Right lobe of liver (tissue), 6 donors: ENCODE measurements at regions not wholly inside any gene's neighbourhood (a gene's known extent, or its start where the extent isn't known, plus 50 kb on each side); places are given as distances from the start of the nearest gene placed in this dataset.

ENCODE experiments used
- ATAC-seq, 4 donors: fragments of 200-7000 bp; cut with Tn5 transposase; one replicate each; pipeline ENCODE4 v1.9.1; 2020; ENCODE audit warnings: mild to moderate bottlenecking in 4 of 4, moderate library complexity in 4 of 4
- DNase-seq, 3 donors: peaks; one replicate each; pipeline ENCODE4 v3.0.0-alpha.2; 2020
- H3K27ac ChIP-seq, 3 donors: fragments of 200-600 bp; one replicate each; pipeline ENCODE4 v1.8.0; 2022
- H3K27me3 ChIP-seq, 2 donors: fragments of 200-600 bp; one replicate each; pipeline ENCODE4 v1.8.0; 2022
- H3K36me3 ChIP-seq, 4 donors: fragments of 200-600 bp; sonication (generic) in 1 of 4; one replicate each; pipeline versions ENCODE4 v1.5.1 to v1.8.0; 2017 to 2022; ENCODE audit warnings: control low read depth in 1 of 4
- H3K4me1 ChIP-seq, 4 donors: fragments of 200-600 bp; sonication (generic) in 1 of 4; one replicate each; pipeline versions ENCODE4 v1.5.1 to v1.8.0; 2017 to 2022; ENCODE audit warnings: control low read depth in 1 of 4
- H3K4me3 ChIP-seq, 3 donors: fragments of 200-600 bp; one replicate each; pipeline ENCODE4 v1.8.0; 2022
- H3K9me3 ChIP-seq, 4 donors: fragments of 200-600 bp; sonication (generic) in 1 of 4; one replicate each; pipeline versions ENCODE4 v1.5.1 to v1.8.0; 2017 to 2022; ENCODE audit warnings: control low read depth in 1 of 4
- CTCF ChIP-seq, 4 donors: fragments of 200-600 bp in 3 of 4; fragments of 450-650 bp in 1 of 4; IDR thresholded peaks; one replicate each; pipeline versions ENCODE4 v1.5.1 to v1.8.0; 2016 to 2022; ENCODE audit warnings: antibody characterized with exemption in 4 of 4, mild to moderate bottlenecking in 2 of 4
- POLR2A ChIP-seq: fragments of 450-650 bp; IDR thresholded peaks from one replicate; pipeline ENCODE4 v1.6.1; 2017; ENCODE audit warnings: antibody characterized with exemption, mild to moderate bottlenecking
- WGBS: methylation state at CpG from one replicate; pipeline ENCODE4 v1.1.6; 2018; ENCODE audit warnings: low coverage, low lambda C conversion rate; ENCODE audit not compliant: insufficient coverage; ENCODE audit errors: missing lambda C conversion rate; 5-methylcytosine and 5-hydroxymethylcytosine counted together
- intact Hi-C, 2 donors: fragments of 100-400 bp; cut with DNase I; formaldehyde crosslinking; loops; one replicate each; pipeline versions ENCODE4 v1.11.2 to v1.14.1; 2022
- donor health status: DM: no; HTN: yes; CAD: no.
- donor health status: DM: no; HTN: no; CAD: no.
- donor health status: DM: no; HTN: no; CAD: no.
- donor health status: DM: no; HTN: yes; CAD: no.
- donor health status: DM: no; HTN: yes; CAD: no.

GRCh38 chr18:25675123-25675850 is 323.3 kb upstream of the ZNF521 start:
- ATAC-seq = no peak
- no peaks in the 10 kb centered on the region for H3K4me1 ChIP-seq
- TF ChIP-seq CTCF (IDR thresholded peaks at IDR 0.05) = no peak
- TF ChIP-seq POLR2A = no peak

GRCh38 chr18:25674183-25674582 is 322.2 kb upstream of the ZNF521 start:
- TF ChIP-seq CTCF (IDR thresholded peaks at IDR 0.05) (no peak), POLR2A (no peak)
- Histone ChIP-seq H3K9me3 (no peaks in the 10 kb centered on the region), H3K27me3 (no peaks in the 10 kb centered on the region), H3K36me3 (no peaks in the 10 kb centered on the region), H3K27ac (no peak overlapping the region), H3K4me3 (no peak overlapping the region), H3K4me1 (no peaks in the 10 kb centered on the region)
- intact Hi-C loops = no loop called here
- ATAC-seq (no peak), DNase-seq (no peak)
- 80% methylated on average over 1 of the region's 1 CpG for WGBS

More at GRCh38 chr18:25675123-25675850, 323.3 kb upstream of the ZNF521 start:
- intact Hi-C loops = no loop called here
- Histone ChIP-seq H3K4me3 (no peak overlapping the region), H3K27me3 (no peaks in the 10 kb centered on the region), H3K27ac (no peak overlapping the region), H3K9me3 (no peaks in the 10 kb centered on the region), H3K36me3 (no peaks in the 10 kb centered on the region)
- DNase-seq = no peak
- 43% methylated on average over 6 of the region's 8 CpGs for WGBS

- no peak overlapping the region for H3K4me3 ChIP-seq
Measured at GRCh38 chr18:25672490-25672889, 320.5 kb upstream of the ZNF521 start.

GRCh38 chr18:25669741-25670140 is 317.8 kb upstream of the ZNF521 start:
- intact Hi-C loops = no loop called here
- Histone ChIP-seq H3K4me3 (no peak overlapping the region), H3K36me3 (no peaks in the 10 kb centered on the region), H3K27ac (no peak overlapping the region), H3K4me1 (no peaks in the 10 kb centered on the region), H3K9me3 (no peaks in the 10 kb centered on the region), H3K27me3 (no peaks in the 10 kb centered on the region)
- DNase-seq (no peak), ATAC-seq (no peak)
- no peak for TF ChIP-seq POLR2A
- TF ChIP-seq CTCF (IDR thresholded peaks at IDR 0.05) = no peak
- WGBS = 14% methylated on average over 3 of the region's 3 CpGs

More at GRCh38 chr18:25672490-25672889, 320.5 kb upstream of the ZNF521 start:
- Histone ChIP-seq H3K9me3 (no peaks in the 10 kb centered on the region), H3K27me3 (no peaks in the 10 kb centered on the region), H3K4me1 (no peaks in the 10 kb centered on the region), H3K36me3 (no peaks in the 10 kb centered on the region), H3K27ac (no peak overlapping the region)
- no peak for DNase-seq
- intact Hi-C loops = no loop called here
- no peak for ATAC-seq
- 0% methylated on average over 1 of the region's 4 CpGs for WGBS
- no peak for TF ChIP-seq POLR2A

- TF ChIP-seq CTCF (IDR thresholded peaks at IDR 0.05) (no peak), POLR2A (no peak)
- H3K27me3 ChIP-seq = no peaks in the 10 kb centered on the region
- no peak overlapping the region for H3K4me3 ChIP-seq
- no peaks in the 10 kb centered on the region for H3K9me3 ChIP-seq
- WGBS = 44% methylated on average over 4 of the region's 4 CpGs
- DNase-seq (no peak), ATAC-seq (no peak)
- no peaks in the 10 kb centered on the region for H3K4me1 ChIP-seq
- intact Hi-C loops = no loop called here
- no peaks in the 10 kb centered on the region for H3K36me3 ChIP-seq
- no peak overlapping the region for H3K27ac ChIP-seq
Measured at GRCh38 chr18:25662272-25662671, 310.3 kb upstream of the ZNF521 start.
